ENCODE measurements at regions not wholly inside any gene's neighbourhood (a gene's known extent, or its start where the extent isn't known, plus 50 kb on each side); places are given as distances from the start of the nearest gene placed in this dataset.
A peak's percentile ranks its signal among the peaks of the same experiment; 100 is the strongest.

DNA sequence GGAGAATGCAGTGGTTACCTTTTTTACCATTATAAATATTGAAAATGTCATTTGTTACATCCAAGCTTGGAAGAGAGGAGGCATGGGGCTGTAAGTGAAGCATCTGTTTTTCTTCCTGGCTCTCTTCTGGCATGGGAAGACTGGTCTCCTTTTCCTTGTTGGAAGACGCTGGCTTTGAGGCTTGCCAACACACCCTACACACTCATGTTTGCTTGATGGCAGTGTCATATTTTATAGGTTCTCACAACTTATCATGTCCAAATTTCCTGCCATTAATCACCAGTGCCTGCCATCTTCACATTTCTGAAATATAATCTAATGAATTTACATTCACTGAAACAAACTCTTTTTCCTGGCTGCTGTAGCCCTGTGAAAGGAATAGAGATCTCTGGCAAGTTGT is 252.9 kb downstream of the MAN2A1 start:
- DNase-seq (ENCODE audit: low read depth), result no peak
- TF ChIP-seq, protein P1, sequence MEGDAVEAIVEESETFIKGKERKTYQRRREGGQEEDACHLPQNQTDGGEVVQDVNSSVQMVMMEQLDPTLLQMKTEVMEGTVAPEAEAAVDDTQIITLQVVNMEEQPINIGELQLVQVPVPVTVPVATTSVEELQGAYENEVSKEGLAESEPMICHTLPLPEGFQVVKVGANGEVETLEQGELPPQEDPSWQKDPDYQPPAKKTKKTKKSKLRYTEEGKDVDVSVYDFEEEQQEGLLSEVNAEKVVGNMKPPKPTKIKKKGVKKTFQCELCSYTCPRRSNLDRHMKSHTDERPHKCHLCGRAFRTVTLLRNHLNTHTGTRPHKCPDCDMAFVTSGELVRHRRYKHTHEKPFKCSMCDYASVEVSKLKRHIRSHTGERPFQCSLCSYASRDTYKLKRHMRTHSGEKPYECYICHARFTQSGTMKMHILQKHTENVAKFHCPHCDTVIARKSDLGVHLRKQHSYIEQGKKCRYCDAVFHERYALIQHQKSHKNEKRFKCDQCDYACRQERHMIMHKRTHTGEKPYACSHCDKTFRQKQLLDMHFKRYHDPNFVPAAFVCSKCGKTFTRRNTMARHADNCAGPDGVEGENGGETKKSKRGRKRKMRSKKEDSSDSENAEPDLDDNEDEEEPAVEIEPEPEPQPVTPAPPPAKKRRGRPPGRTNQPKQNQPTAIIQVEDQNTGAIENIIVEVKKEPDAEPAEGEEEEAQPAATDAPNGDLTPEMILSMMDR (conservative IDR thresholded peaks at IDR 0.05; ENCODE audit: low read depth, low read length), result no peak

DNA sequence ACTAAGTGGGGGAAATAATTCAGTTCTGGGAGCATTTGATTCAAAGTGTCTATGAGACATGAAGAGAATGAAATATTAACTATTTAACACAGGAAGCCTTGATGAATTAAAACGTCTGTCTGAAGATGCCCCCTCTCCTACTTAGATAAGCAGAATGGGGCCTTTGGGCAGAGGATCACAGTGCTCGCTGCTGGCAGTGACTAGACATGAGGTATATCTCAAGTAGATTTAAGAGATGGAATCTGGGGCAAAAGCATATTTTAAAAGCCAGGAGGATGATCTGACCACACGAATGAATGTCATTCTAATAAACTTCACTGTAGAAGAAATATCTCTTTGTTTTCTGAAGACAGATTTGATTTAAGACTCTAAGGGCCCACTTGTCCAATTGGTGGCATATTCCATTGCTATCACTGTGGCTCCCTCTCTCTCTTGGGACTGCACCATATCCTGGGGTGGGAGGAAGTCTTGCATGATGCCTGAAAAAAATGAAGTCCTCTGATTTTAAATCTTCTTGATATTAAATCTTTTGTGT is 254.0 kb downstream of the MAN2A1 start:
- no peak for DNase-seq (ENCODE audit: low read depth)
- TF ChIP-seq, protein P1 (conservative IDR thresholded peaks at IDR 0.05; ENCODE audit: low read depth, low read length), result no peak
- H3K4me3 ChIP-seq (ENCODE audit: low read depth, low read length), result no peak overlapping the region

More for the DNA sequence above, 252.9 kb downstream of the MAN2A1 start:
- H3K4me3 ChIP-seq (ENCODE audit: low read depth, low read length), result no peak overlapping the region

DNA sequence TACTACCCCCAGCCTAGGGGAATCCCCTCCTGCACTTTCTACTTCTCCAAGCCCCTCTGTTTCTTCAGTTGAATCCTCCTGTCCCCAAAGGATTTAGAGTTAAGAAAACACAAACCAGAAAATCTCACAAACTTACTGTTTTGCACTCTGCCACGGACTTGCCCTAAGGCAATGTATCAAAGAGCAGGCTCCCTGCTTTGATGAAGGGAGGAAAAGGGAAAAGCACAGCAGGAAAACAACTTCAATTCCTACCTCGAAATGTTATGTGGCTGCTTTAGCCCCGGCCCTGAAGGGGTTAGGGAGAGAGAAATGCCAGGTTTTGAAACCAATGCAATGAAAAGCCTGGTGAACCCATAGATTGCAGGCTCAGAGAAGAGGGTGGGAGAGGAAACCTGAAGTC is 254.7 kb downstream of the MAN2A1 start:
- TF ChIP-seq, protein P1 (conservative IDR thresholded peaks at IDR 0.05; ENCODE audit: low read depth, low read length), result no peak
- H3K4me3 ChIP-seq (ENCODE audit: low read depth, low read length), result no peak overlapping the region
- no peak for DNase-seq (ENCODE audit: low read depth)

DNA sequence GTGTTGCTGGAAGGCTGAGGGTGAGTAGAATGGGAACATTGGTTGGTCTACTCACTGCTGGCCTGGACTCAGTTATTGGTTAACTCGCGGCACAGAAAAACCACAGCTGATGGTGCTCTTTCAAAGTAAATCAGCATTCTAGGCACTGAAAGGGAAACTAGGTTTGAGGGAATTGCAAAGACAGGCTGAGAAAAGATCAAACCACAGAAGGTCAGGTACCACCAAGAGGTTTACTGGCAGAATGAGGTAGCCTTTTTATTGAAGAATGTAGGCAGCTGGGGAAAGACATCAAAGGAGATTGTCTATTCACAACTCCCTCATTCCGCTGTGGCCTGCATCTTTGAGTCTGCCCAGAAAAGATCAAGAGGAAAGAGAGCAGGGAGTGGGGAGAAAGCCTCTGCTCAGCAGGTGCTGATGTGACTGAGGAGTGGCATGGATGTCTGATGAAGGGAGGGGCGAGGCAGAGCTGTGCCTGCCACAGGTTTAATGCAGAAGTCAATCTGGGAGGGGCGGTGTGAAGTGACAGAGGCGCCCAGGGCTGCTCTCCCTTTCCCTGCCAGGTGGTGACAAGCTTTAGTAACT is 255.5 kb downstream of the MAN2A1 start:
- peak; percentile 14 for DNase-seq (ENCODE audit: low read depth)
- TF ChIP-seq, protein P1 (conservative IDR thresholded peaks at IDR 0.05; ENCODE audit: low read depth, low read length), result no peak
- H3K4me3 ChIP-seq (ENCODE audit: low read depth, low read length), result no peak overlapping the region

DNA sequence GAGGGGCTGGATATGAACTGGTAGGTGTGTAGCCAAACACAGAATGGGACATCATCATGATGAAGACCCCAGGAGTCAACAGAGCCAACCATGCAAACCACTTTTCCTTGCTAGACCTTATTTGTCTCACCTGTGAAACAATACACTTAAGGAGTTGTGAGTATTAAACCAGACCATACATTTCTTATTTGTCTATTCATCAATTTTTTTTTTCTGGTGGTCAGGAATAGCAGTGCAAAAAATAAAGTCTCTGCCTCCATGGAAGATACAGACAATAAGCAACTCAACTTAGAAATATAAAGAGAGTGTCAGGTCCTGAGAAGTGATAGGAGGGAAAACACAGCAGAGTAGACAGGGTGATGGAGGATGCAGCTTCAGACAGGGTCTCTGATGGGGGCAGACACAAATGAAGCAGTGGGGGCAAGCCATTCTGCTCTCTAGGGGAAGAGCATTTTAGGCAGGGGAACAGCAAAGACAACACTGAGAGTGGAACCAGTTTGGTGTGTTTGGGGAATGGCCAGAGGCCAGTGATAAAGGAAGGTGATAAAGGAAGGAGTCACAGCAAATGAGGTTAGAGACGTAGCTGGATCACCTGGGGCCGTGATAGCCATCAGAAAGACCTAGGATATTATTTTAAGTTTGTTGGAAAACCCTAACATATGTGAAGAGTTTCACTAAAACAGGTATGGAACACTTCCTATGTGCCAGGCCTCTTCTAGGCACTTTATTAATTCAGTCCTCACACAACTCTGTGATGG is 256.2 kb downstream of the MAN2A1 start:
- no peak for DNase-seq (ENCODE audit: low read depth)
- TF ChIP-seq, protein P1 (conservative IDR thresholded peaks at IDR 0.05; ENCODE audit: low read depth, low read length), result no peak
- H3K4me3 ChIP-seq (ENCODE audit: low read depth, low read length), result no peak overlapping the region

DNA sequence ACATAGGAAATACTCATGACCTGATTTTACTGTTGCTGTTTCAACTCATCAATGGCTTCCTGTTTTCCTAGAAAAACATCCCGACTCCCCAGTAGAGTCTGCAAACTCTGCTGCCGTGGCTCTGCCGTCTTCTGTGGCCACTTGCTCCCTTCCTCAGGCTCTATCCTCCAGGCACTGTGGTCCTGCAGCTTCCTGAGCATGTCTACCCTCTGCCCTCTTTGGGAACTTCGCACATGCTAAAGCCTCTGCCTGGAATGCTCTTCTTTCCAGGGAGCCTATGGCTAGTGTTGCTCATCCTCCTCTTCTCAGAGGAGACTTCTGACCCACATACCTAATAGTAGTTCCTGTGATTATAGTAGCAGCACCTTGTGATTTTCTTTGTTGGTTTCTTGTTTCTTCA is 256.9 kb downstream of the MAN2A1 start:
- no peak overlapping the region for H3K4me3 ChIP-seq (ENCODE audit: low read depth, low read length)
- TF ChIP-seq, protein P1 (conservative IDR thresholded peaks at IDR 0.05; ENCODE audit: low read depth, low read length), result no peak
- DNase-seq (ENCODE audit: low read depth), result peak; percentile 16

Data from choroid plexus epithelial cell (primary cell).